ENCODE measurements at regions not wholly inside any gene's neighbourhood (a gene's known extent, or its start where the extent isn't known, plus 50 kb on each side); places are given as distances from the start of the nearest gene placed in this dataset.

DNA sequence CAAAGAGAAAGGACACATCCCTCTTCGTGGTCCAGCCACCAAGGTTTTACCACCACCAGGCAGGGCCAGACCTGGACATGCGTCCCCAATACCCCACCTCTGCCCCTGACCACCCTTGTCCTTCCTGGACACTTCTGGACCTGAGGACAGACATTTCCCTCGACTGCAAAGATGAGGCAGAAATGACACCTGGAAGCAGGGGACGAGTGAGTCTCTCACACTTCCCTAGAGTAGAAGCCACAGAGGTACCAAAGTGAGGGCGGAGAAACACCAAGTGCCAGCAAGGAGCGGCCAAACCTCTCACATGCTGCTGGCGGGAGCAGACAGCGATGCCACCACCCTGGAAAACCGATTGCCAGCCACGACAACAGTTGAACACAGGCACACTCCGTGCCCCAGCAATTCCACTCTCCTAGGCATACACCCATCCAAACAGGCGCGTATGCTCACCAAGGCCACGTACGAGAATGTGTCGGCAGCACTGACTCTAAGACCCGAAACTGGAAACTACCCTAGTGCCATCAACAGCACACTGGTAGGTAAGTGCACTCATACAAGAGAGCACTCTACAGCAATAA, 207.0 kb upstream of the NSMCE3 start:
- Histone ChIP-seq H3K27me3 (no peaks in the 10 kb centered on the region), H3K27ac (no peak overlapping the region), H3K9me3 (no peaks in the 10 kb centered on the region), H3K36me3 (no peaks in the 10 kb centered on the region), H3K4me3 (no peak overlapping the region), H3K4me1 (peaks cover 0 to 5% (median 0%) of the 10 kb centered on the region in 4 donors)
- intact Hi-C loops (cut with DNase I; ENCODE audit: low total_unique reads) (no loop called here), in situ Hi-C loops (cut with MboI; ENCODE audit: low pct_ligation_motif_present in 1 of 4, low pct_unique_long_range_greater_than_20kb in 1 of 4, low sequenced_read_pairs in 3 of 4) (no loop called here)
- DNase-seq = no peak
- 92 to 97% methylated on average over 7 to 17 of the region's 17 CpGs for WGBS, 2 donors (ENCODE audit: low coverage in 1 of 2)
- TF ChIP-seq, protein P1, sequence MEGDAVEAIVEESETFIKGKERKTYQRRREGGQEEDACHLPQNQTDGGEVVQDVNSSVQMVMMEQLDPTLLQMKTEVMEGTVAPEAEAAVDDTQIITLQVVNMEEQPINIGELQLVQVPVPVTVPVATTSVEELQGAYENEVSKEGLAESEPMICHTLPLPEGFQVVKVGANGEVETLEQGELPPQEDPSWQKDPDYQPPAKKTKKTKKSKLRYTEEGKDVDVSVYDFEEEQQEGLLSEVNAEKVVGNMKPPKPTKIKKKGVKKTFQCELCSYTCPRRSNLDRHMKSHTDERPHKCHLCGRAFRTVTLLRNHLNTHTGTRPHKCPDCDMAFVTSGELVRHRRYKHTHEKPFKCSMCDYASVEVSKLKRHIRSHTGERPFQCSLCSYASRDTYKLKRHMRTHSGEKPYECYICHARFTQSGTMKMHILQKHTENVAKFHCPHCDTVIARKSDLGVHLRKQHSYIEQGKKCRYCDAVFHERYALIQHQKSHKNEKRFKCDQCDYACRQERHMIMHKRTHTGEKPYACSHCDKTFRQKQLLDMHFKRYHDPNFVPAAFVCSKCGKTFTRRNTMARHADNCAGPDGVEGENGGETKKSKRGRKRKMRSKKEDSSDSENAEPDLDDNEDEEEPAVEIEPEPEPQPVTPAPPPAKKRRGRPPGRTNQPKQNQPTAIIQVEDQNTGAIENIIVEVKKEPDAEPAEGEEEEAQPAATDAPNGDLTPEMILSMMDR (IDR thresholded peaks at IDR 0.05) = no peak
- TF ChIP-seq EP300 (IDR thresholded peaks at IDR 0.05; ENCODE audit: low read depth) (no peak), POLR2AphosphoS5 (IDR thresholded peaks at IDR 0.05) (no peak), POLR2A (IDR thresholded peaks at IDR 0.05) (no peak)

DNA sequence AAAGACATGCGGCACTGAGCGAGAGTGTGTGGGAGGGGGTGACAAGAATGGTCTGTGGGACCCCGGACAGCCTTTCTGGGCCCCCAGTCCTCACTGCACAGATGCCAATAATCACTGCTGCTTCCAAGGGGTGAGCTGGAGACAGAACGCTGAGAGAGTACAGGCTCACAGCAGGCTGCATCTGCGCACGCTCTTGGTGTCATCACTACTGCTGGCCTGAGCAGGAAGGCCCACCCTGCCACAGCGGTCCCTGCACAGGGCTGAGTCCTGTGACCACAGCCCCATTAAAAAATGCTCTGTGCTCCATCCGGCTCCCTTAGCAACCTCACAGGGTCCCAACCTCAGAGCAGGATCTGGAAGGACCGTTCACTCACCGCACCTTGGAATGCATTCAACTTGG, 205.5 kb upstream of the NSMCE3 start:
- no peaks in the 10 kb centered on the region for H3K36me3 ChIP-seq
- peaks cover 0 to 16% (median 4%) of the 10 kb centered on the region in 4 donors for H3K4me1 ChIP-seq
- no peaks in the 10 kb centered on the region for H3K9me3 ChIP-seq
- no peak overlapping the region for H3K4me3 ChIP-seq
- TF ChIP-seq EP300 (IDR thresholded peaks at IDR 0.05; ENCODE audit: low read depth) (no peak), POLR2AphosphoS5 (IDR thresholded peaks at IDR 0.05) (no peak), POLR2A (IDR thresholded peaks at IDR 0.05) (no peak)
- TF ChIP-seq, protein P1 (IDR thresholded peaks at IDR 0.05) = no peak
- H3K27me3 ChIP-seq = no peaks in the 10 kb centered on the region
- in situ Hi-C loops (cut with MboI; ENCODE audit: low pct_ligation_motif_present in 1 of 4, low pct_unique_long_range_greater_than_20kb in 1 of 4, low sequenced_read_pairs in 3 of 4) = no loop called here
- no peak for DNase-seq
- intact Hi-C loops (cut with DNase I; ENCODE audit: low total_unique reads) = no loop called here
- H3K27ac ChIP-seq = no peak overlapping the region
- WGBS, 2 donors (ENCODE audit: low coverage in 1 of 2) = 80 to 94% methylated on average over 1 to 10 of the region's 10 CpGs

DNA sequence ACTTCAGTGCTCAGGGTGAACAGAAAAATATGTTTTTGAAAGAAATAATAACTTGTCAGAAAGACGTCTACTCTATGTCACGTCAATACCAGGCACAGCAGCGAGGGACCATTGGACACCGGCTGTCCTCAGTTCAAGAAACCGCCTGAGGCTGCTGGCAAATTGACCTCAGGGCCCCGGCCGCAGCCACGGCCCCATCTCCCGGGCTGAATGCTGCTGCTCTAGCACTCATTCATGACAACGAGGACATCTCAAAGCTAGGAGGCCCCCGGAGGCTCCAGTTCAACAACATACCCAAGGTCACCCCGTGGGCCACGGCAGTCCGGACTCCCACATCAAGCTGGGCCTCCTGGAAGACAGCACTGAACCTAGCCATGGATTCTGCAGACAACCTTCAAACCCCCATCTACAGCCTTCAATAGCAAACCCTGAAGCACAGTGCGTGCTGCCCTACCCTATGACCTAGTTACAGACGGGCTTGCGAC, 204.0 kb upstream of the NSMCE3 start:
- TF ChIP-seq POLR2A (IDR thresholded peaks at IDR 0.05) (no peak), EP300 (IDR thresholded peaks at IDR 0.05; ENCODE audit: low read depth) (no peak), POLR2AphosphoS5 (IDR thresholded peaks at IDR 0.05) (no peak)
- TF ChIP-seq, protein P1 (IDR thresholded peaks at IDR 0.05) = no peak
- no peaks in the 10 kb centered on the region for H3K9me3 ChIP-seq
- no peak overlapping the region for H3K4me3 ChIP-seq
- 92% methylated on average over 17 of the region's 17 CpGs; no CpG with 5 or more reads in 1 of the 2 donors for WGBS, 2 donors (ENCODE audit: low coverage in 1 of 2)
- no peak overlapping the region for H3K27ac ChIP-seq
- H3K4me1 ChIP-seq = peaks cover 0 to 16% (median 4%) of the 10 kb centered on the region in 4 donors
- in situ Hi-C loops (cut with MboI; ENCODE audit: low pct_ligation_motif_present in 1 of 4, low pct_unique_long_range_greater_than_20kb in 1 of 4, low sequenced_read_pairs in 3 of 4) (no loop called here), intact Hi-C loops (cut with DNase I; ENCODE audit: low total_unique reads) (no loop called here)
- H3K27me3 ChIP-seq = no peaks in the 10 kb centered on the region
- DNase-seq = no peak
- H3K36me3 ChIP-seq = no peaks in the 10 kb centered on the region

DNA sequence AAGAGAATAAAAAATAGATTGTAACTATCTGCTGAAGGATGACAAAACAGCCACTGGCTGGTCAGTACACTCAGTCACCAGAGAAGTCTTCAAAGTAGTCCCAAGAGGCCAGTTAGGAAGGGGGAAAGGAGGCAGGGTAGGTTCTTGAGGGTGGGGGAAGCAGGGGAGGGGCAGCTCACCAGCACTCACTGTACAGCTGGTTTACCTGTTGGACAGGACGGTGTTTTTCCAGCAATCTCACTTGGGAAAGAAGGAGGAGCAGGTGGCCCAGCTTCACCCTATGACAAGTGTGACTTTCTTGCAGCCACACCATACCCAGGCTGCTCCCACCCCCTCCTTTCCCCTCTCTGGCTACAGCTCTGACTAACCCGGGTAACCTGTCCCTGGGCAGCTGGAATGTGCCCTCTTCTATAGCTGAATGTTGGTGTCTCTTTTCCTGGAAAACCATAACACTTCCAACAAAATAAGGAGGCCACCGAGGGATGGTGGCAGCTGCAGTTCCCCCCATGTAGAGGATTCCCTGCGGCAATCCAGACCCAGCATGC, 203.4 kb upstream of the NSMCE3 start:
- in situ Hi-C loops (cut with MboI; ENCODE audit: low pct_ligation_motif_present in 1 of 4, low pct_unique_long_range_greater_than_20kb in 1 of 4, low sequenced_read_pairs in 3 of 4) (no loop called here), intact Hi-C loops (cut with DNase I; ENCODE audit: low total_unique reads) (no loop called here)
- Histone ChIP-seq H3K27me3 (no peaks in the 10 kb centered on the region), H3K27ac (no peak overlapping the region), H3K36me3 (no peaks in the 10 kb centered on the region), H3K9me3 (no peaks in the 10 kb centered on the region), H3K4me1 (peaks cover 0 to 16% (median 4%) of the 10 kb centered on the region in 4 donors), H3K4me3 (no peak overlapping the region)
- 58% methylated on average over 4 of the region's 4 CpGs; no CpG with 5 or more reads in 1 of the 2 donors for WGBS, 2 donors (ENCODE audit: low coverage in 1 of 2)
- no peak for TF ChIP-seq EP300 (IDR thresholded peaks at IDR 0.05; ENCODE audit: low read depth)
- TF ChIP-seq, protein P1 (IDR thresholded peaks at IDR 0.05) = no peak
- TF ChIP-seq POLR2A (IDR thresholded peaks at IDR 0.05) = no peak
- no peak for TF ChIP-seq POLR2AphosphoS5 (IDR thresholded peaks at IDR 0.05)
- DNase-seq = no peak
